ENCODE measurements at regions not wholly inside any gene's neighbourhood (a gene's known extent, or its start where the extent isn't known, plus 50 kb on each side); places are given as distances from the start of the nearest gene placed in this dataset.

DNA sequence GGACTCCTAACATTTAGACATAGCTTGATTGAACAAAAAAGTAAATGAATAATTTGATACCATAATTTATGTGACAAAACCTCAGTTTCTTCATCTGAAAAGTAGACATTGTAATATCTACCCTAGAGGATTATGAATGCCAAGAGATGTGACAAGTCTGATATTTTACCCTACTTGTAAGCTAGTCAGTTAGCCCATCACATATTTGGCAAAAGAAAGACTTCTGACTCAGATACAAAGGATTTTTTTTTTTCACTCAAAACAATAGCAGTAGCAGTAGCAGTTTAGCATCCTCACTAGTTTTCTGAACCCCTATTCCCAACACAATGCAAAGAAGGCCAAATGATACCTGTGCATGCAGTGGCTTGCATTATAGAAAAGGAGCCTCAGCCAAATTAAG is 377.3 kb upstream of the E2F7 start:
- no peaks in the 10 kb centered on the region for H4K20me1 ChIP-seq (replicated peaks; ENCODE audit: control insufficient read depth, extremely low read depth, insufficient read depth, low read length)
- dilution Hi-C loops (cut with MboI; ENCODE audit: extremely low pct_ligation_motif_present, low sequenced_read_pairs) (no loop called here), intact Hi-C loops (cut with micrococcal nuclease) (no loop called here)
- ChIA-PET POLR2A (no interaction called here), CTCF (interaction anchor here (1.2 kb wide), 2 partner anchors 13 to 37 kb away, joined by 3 read pairs; no protein-coding TSS in a partner anchor)
- no peaks in the 10 kb centered on the region for H3K79me2 ChIP-seq (ENCODE audit: control insufficient read depth, insufficient read depth, low read length)
- H3K9me3 ChIP-seq (replicated peaks; ENCODE audit: control insufficient read depth, insufficient read depth, low read length): no peaks in the 10 kb centered on the region
- H3K27me3 ChIP-seq (ENCODE audit: control insufficient read depth in 2 of 2, insufficient read depth in 2 of 2, low read length in 2 of 2): peaks cover 0 to 1% of the 10 kb centered on the region in 2 experiments
- no peak for TF ChIP-seq FOS (IDR thresholded peaks at IDR 0.05; ENCODE audit: borderline replicate concordance, insufficient read depth, low read length)
- TF ChIP-seq POLR2A (IDR thresholded peaks at IDR 0.05; ENCODE audit: low read depth, low read length): no peak
- no peak for TF ChIP-seq CTCF (IDR thresholded peaks at IDR 0.05; ENCODE audit: extremely low read depth in 1 of 2, insufficient read depth in 1 of 2, low read depth in 1 of 2, low read length in 2 of 2)
- no peak for TF ChIP-seq JUN (IDR thresholded peaks at IDR 0.05; ENCODE audit: borderline replicate concordance, insufficient read depth, insufficient read length, low read depth)
- TF ChIP-seq, protein P1, sequence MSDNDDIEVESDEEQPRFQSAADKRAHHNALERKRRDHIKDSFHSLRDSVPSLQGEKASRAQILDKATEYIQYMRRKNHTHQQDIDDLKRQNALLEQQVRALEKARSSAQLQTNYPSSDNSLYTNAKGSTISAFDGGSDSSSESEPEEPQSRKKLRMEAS (IDR thresholded peaks at IDR 0.05; ENCODE audit: insufficient read depth, insufficient read length): no peak
- no peak for TF ChIP-seq POLR2AphosphoS5 (IDR thresholded peaks at IDR 0.05; ENCODE audit: insufficient read depth, low read depth, low read length)
- no peak for TF ChIP-seq MYC (IDR thresholded peaks at IDR 0.05; ENCODE audit: low read depth, low read length)
- no peak for TF ChIP-seq EZH2 (IDR thresholded peaks at IDR 0.05; ENCODE audit: borderline replicate concordance, low read depth, low read length, severe bottlenecking)
- no peak for TF ChIP-seq GATA2 (IDR thresholded peaks at IDR 0.05; ENCODE audit: insufficient read depth, insufficient read length, low read depth, low read length)
- H2AFZ ChIP-seq (ENCODE audit: low read depth, low read length): no peak overlapping the region
- no TSS peak for BruUV-seq (replicated peaks)
- H3K9ac ChIP-seq (replicated peaks; ENCODE audit: extremely low read depth, insufficient read depth, low read length): no peak overlapping the region
- no peak overlapping the region for H3K4me2 ChIP-seq (ENCODE audit: insufficient read depth, low read length)
- no peak for FAIRE-seq
- H3K36me3 ChIP-seq (ENCODE audit: control insufficient read depth in 2 of 2, extremely low read depth in 1 of 2, insufficient read depth in 2 of 2, low read length in 2 of 2): no peaks in the 10 kb centered on the region
- H3K27ac ChIP-seq (ENCODE audit: insufficient read depth, low read depth, low read length): no peak overlapping the region
- H3K4me1 ChIP-seq (ENCODE audit: control insufficient read depth, extremely low read depth, insufficient read depth, low read length): no peaks in the 10 kb centered on the region
- no peak for DNase-seq (ENCODE audit: low read depth, low spot score)
- H3K4me3 ChIP-seq (replicated peaks in 1 of 3; ENCODE audit: insufficient read depth in 1 of 3, low read depth in 1 of 3, low read length in 3 of 3): no peak overlapping the region
- H3K9me1 ChIP-seq (replicated peaks; ENCODE audit: control insufficient read depth, extremely low read depth, insufficient read depth, low read length): no peaks in the 10 kb centered on the region

Data from endothelial cell of umbilical vein (primary cell).